Naive B cell (primary cell): ENCODE measurements at regions not wholly inside any gene's neighbourhood (a gene's known extent, or its start where the extent isn't known, plus 50 kb on each side); places are given as distances from the start of the nearest gene placed in this dataset.

Experiments used
- ATAC-seq, 2 donors: fragments of 150-1000 bp; cut with Tn5 transposase; 2 replicates each; pipeline ENCODE4 v1.10.0; 2021; ENCODE audit warnings: low read depth in 2 of 2, mild to moderate bottlenecking in 2 of 2, moderate library complexity in 2 of 2
- DNase-seq: peaks from one replicate; pipeline ENCODE4 v3.0.0; 2022
- H3K27ac Mint-ChIP-seq, 6 donors: one replicate each; pipeline ENCODE4 v1.8.0; 2020 to 2022; ENCODE audit warnings: mild to moderate bottlenecking in 6 of 6, mixed read lengths in 6 of 6, moderate library complexity in 5 of 6, inconsistent platforms in 2 of 6
- H3K27me3 Mint-ChIP-seq, 3 donors: one replicate each; pipeline ENCODE4 v1.8.0; 2021 to 2022; ENCODE audit warnings: mixed read lengths in 3 of 3, mild to moderate bottlenecking in 1 of 3
- H3K36me3 Mint-ChIP-seq, 2 donors: one replicate each; pipeline ENCODE4 v1.8.0; 2020 to 2022; ENCODE audit warnings: mixed read lengths in 2 of 2, inconsistent platforms in 1 of 2, mild to moderate bottlenecking in 1 of 2
- H3K4me1 Mint-ChIP-seq, 3 donors: one replicate each; pipeline ENCODE4 v1.8.0; 2020 to 2022; ENCODE audit warnings: mixed read lengths in 3 of 3, inconsistent platforms in 1 of 3, mild to moderate bottlenecking in 1 of 3, moderate library complexity in 1 of 3
- H3K4me3 Mint-ChIP-seq, 8 donors: one replicate each; pipeline ENCODE4 v1.8.0; 2020 to 2022; ENCODE audit warnings: mild to moderate bottlenecking in 8 of 8, mixed read lengths in 8 of 8, moderate library complexity in 8 of 8, inconsistent platforms in 2 of 8
- H3K9me3 Mint-ChIP-seq, 7 donors: one replicate each; pipeline ENCODE4 v1.8.0; 2020 to 2022; ENCODE audit warnings: mixed read lengths in 7 of 7, mild to moderate bottlenecking in 5 of 7, inconsistent platforms in 2 of 7, moderate library complexity in 1 of 7

DNA sequence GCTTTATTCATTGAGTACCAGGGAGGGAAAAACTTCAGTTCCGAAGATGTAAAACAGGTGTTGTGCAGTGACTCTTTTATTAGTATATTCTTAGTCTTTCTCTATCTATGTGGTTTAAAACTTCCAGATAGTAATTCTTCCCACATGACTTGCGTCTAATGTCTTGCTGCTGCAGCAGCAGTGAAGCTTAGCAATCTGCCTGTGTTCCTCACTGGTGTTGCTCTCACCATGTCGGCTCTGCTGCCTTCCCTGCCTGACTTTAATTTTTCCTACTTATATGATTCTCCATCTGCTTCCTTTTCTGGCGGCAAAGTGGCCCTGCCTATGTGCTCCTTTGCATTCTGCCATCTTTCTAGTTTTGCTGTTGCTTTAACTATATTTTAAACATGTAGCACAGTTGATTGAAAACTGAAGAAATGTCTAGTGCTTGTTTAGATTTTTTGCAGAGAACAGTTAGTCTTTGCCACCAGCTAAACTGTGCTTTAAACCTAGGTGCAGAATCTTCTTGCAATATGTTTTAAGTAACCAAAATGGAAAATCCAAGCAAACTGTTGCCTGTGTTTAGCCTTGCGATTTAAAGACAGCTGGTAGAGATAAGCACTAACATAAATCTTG is 1934.2 kb upstream of the IGFBP7 start:
- Mint-ChIP-seq H3K4me3 (no peak overlapping the region), H3K27me3 (no peaks in the 10 kb centered on the region), H3K36me3 (no peaks in the 10 kb centered on the region), H3K9me3 (peaks cover 0 to 8% (median 0%) of the 10 kb centered on the region in 7 donors), H3K4me1 (no peaks in the 10 kb centered on the region), H3K27ac (no peak overlapping the region)
- ATAC-seq (no peak), DNase-seq (no peak)

DNA sequence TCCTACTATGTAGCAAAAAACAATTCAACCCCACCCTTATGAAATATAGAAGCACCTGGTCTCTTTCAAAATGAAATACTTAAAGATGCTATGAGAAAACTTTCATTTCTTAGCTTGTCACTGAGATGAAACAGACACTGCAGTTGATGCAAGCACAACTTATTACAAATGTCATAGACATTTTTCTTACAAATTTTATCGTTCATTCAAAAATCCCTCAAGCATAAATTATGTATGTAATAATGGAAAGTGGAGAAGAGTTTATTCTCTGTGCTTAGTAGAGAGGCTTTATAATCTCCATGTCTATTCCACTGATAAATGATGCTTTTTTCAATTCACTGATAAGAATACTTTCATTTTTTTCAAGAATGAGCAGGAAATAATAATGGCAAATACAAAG is 1943.9 kb upstream of the IGFBP7 start:
- Mint-ChIP-seq H3K27ac (no peak overlapping the region), H3K4me3 (no peak overlapping the region), H3K9me3 (peaks cover 0 to 7% (median 3%) of the 10 kb centered on the region in 7 donors), H3K4me1 (no peaks in the 10 kb centered on the region), H3K36me3 (no peaks in the 10 kb centered on the region), H3K27me3 (no peaks in the 10 kb centered on the region)
- DNase-seq (no peak), ATAC-seq (no peak)

DNA sequence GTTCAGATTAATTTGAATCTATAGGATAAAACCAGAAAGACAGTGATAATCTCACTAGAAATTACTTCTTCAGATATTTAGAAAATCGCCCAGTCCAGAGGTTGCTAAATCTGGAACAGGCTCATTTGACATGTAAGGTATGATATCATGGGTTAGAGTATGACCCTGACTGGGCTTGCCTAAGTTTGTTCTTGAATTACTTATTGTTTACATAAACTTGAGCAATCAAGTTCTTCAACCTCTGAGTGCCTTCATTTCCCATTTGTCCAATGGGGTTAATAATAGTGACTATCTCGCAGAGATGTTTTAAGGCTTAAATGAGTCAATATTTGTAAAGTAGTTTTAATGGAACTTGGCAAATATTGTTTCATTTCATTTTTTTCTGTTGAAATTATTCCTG is 1947.6 kb upstream of the IGFBP7 start:
- Mint-ChIP-seq H3K9me3 (peaks cover 0 to 8% (median under 1%) of the 10 kb centered on the region in 7 donors), H3K4me1 (no peaks in the 10 kb centered on the region), H3K4me3 (no peak overlapping the region), H3K27me3 (no peaks in the 10 kb centered on the region), H3K27ac (no peak overlapping the region), H3K36me3 (no peaks in the 10 kb centered on the region)
- no peak for ATAC-seq
- DNase-seq: no peak

DNA sequence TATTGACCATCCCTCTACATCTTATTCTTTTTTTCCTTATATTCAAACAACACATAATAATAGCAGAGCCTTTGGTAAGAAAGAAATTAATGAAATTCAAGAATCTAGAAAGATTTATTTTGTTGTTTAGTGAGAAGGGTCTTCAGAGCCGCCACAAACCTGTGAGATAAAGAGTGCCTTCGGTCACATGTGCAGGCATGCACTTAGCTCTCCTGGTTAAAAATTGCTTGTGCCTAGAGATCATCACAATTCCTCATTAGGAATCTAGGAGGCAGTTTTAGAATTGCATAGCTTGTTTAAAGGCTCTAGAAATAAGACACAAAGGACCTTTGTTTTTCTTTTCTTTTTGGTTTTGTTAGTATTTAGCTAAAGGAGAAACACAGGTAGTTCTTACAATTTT is 1948.4 kb upstream of the IGFBP7 start:
- no peak for DNase-seq
- H3K27me3 Mint-ChIP-seq: no peaks in the 10 kb centered on the region
- H3K4me3 Mint-ChIP-seq: no peak overlapping the region
- peaks cover 0 to 8% (median 0%) of the 10 kb centered on the region in 7 donors for H3K9me3 Mint-ChIP-seq
- H3K4me1 Mint-ChIP-seq: no peaks in the 10 kb centered on the region
- H3K36me3 Mint-ChIP-seq: no peaks in the 10 kb centered on the region
- no peak overlapping the region for H3K27ac Mint-ChIP-seq
- no peak for ATAC-seq

DNA sequence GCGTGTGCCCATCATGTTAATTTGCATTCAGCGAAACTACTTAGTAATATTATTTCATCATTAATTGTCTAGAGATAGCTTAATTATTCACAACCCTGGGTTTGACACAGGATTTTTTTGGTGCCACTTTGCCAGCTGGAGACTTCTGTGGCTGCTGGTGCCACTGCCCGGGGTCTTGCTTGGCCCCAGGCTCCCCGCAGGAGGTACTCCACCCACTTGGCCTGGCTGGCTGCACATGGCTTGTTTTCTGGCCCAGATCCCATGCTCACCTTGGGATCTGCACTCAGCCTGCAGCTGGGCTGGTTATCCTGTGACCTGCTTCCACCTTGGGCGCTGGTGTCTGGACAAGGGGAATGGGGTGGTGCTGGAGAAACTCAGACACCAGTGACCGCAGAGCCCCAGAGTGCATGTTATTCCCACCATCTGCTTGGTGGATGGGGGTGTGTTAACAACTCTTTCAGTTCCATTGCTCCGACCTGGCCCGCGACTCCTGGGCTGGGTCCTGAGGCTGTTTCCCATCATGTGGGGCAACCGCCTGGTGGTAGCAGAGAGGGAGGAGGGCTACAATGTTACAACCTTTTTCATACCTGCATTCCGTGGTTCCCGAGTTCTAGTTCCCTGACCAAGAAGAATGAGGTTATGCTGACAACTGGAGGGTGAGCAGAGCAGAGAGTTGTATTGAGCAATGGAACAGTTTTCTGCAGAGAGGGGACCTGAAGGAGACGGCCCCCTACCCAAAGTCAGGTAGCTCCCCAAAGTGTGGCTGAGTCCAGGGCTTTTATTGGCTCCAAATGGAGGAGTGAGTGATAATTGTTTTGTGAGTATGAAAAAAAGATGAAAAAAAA is 1950.0 kb upstream of the IGFBP7 start:
- Mint-ChIP-seq H3K36me3 (no peaks in the 10 kb centered on the region), H3K4me1 (no peaks in the 10 kb centered on the region), H3K9me3 (peaks cover 0 to 13% (median 0%) of the 10 kb centered on the region in 7 donors), H3K4me3 (peak overlapping the region in 1 of 8 donors; percentile 32), H3K27ac (no peak overlapping the region), H3K27me3 (no peaks in the 10 kb centered on the region)
- DNase-seq (no peak), ATAC-seq (no peak)

DNA sequence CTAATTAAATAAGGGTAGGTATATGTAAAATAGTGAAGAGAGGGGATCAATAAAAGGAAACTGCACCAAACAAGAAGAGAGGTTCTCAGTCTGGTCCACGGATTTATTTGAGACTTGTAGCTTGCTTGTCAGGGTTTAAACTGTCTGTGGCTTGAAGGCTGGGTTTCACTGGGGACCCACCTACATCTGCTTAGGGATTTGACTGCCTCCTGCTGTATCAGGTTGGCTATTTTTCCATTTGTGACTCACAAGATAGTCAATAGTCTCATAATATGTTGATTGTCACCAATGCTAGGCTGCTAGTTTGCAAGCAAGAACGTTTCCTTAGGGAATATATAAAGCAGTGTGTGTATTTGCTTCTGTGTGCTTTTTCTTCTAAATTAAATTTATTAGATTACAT is 1950.7 kb upstream of the IGFBP7 start:
- ATAC-seq (no peak), DNase-seq (no peak)
- Mint-ChIP-seq H3K27ac (no peak overlapping the region), H3K27me3 (no peaks in the 10 kb centered on the region), H3K36me3 (no peaks in the 10 kb centered on the region), H3K9me3 (peaks cover 0 to 13% (median 0%) of the 10 kb centered on the region in 7 donors), H3K4me3 (no peak overlapping the region), H3K4me1 (no peaks in the 10 kb centered on the region)

DNA sequence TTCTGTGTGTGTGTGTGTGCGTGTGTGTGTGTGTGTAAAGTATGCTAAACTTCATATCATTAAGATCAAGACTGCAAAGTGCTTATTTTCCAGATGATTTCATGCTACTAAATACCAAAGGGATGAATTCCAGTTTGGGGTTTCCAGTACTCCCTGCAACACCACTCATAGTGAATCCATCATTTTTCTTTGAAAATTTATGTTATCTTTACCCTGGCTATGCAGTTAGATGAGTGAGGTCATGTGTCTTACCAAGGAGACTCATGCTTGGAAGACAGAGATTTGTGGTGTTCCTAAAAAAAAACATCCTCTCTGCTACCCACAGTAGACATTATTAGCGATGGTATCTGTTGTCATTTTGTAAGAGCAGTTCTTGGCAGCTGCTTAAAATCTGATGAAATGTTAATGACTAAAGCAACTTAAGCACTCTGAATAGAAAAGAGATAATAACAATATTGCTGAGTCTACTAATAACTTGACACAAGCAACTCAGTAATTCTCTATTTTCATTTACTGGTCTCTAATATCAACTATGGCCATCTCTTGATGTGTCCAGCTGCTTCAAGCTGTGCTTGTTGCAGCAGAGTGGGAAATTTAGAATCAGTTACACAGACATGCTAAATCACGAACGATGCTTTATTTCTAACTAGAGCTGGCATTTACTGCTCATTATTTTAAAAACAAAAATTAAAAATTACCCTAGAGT is 1953.0 kb upstream of the IGFBP7 start:
- Mint-ChIP-seq H3K36me3 (no peaks in the 10 kb centered on the region), H3K4me3 (no peak overlapping the region), H3K9me3 (peaks cover 0 to 13% (median 3%) of the 10 kb centered on the region in 7 donors), H3K27me3 (no peaks in the 10 kb centered on the region), H3K27ac (no peak overlapping the region), H3K4me1 (no peaks in the 10 kb centered on the region)
- DNase-seq (no peak), ATAC-seq (no peak)

DNA sequence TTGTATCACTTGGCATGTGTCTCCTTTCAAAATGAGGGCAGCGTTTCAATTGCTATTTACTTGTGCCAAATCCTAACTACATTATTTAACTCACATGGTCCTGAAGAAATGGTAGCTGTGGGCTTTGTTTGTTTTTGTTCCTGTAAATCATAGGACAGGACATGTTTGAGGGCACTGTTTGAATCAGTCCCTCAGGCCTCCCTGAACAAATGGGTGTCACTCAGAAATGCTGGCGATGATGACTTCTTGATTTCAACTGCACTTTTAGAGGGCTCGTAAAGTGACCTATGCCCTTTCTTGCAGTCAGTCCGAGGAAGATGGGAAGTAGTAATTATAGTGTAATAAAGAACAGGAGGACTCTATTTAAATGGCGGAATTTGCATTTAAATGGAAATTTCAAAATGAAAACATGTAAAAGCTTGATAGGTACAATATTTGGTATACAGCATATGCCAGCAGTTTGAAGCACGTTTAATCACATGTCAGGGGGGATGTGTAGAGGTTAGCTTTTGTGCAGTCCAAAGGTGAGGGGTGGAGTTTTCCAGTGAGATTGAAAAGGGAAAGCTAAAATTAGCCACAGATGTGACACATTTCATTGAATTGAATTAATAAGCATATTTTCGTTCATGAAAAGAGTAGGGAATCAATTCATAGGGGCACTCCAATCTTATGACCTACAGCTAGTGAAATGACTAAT is 1958.7 kb upstream of the IGFBP7 start:
- DNase-seq (no peak), ATAC-seq (no peak)
- no peaks in the 10 kb centered on the region for H3K36me3 Mint-ChIP-seq
- H3K9me3 Mint-ChIP-seq: peaks cover 0 to 8% (median 3%) of the 10 kb centered on the region in 7 donors
- H3K4me3 Mint-ChIP-seq: no peak overlapping the region
- H3K27ac Mint-ChIP-seq: no peak overlapping the region
- no peaks in the 10 kb centered on the region for H3K27me3 Mint-ChIP-seq
- H3K4me1 Mint-ChIP-seq: no peaks in the 10 kb centered on the region

DNA sequence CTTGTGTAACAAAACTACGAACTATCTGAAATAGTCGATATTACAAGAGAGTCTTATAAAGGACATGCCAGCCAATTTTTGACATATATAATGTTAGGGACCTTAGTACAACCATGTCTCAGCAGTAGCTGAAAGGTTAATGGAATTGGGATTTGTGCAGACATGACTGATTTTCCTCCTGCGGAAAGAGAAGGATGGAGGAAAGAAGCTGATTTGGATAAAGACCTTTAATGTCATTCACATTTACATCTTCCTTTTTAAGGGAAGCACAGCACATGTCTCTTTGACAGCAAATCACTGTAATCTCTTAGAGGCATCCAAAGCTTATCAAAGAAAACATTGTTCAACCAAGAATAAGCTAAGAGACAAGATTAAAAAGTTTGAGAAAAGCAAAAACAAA is 1976.2 kb upstream of the IGFBP7 start:
- no peaks in the 10 kb centered on the region for H3K27me3 Mint-ChIP-seq
- H3K27ac Mint-ChIP-seq: no peak overlapping the region
- ATAC-seq (no peak), DNase-seq (no peak)
- H3K4me1 Mint-ChIP-seq: no peaks in the 10 kb centered on the region
- H3K9me3 Mint-ChIP-seq: peaks cover 0 to 4% (median 1%) of the 10 kb centered on the region in 7 donors
- no peak overlapping the region for H3K4me3 Mint-ChIP-seq
- no peaks in the 10 kb centered on the region for H3K36me3 Mint-ChIP-seq

DNA sequence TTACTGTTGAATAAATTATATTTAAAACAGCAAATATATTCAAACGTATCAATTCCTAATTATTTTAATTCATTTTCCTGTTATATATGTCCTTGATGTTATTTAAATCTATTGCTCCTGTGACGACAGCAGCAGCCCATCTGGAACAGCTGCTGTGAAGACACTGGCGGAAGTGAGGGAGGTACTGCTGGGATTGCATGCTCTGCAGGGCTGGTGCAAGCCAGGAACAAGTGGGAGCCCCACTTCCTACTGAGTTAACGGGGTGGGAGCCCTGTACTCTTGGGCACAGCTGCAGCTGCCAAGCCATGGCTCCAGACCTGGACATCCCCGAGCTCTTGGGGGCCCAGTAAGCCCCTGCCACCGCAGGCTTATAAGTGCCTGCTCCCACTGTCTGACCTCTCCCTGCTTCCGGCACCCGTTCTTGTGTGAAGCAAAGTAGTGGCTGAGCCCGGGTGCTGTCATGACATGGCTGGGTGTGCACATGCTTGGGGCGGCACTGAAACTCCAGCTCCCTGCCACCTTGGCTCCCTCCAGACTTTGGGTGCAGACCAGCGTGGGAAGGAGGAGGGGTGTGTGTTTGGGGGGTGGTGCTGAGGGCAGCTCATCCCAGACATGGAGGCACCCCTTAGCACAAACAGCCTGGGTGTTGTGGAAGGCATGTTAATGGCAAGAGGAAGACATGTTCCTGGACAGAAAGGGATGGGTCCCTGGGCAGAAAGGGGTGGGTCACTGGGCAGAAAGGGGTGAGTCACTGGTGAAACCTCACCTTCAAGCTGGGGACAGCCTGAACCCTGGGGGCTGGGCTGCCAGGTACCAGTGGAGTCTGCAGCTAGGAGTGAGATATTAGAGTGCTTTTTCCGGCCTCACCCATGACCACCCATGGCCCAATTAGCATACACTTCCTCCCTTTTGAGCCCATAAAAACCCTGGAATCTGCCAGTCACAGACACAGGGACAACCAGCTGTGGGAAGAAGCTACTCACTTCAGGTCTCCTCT is 1981.3 kb upstream of the IGFBP7 start:
- ATAC-seq (no peak), DNase-seq (no peak)
- no peaks in the 10 kb centered on the region for H3K36me3 Mint-ChIP-seq
- H3K27me3 Mint-ChIP-seq: no peaks in the 10 kb centered on the region
- peaks cover 0 to 7% (median 0%) of the 10 kb centered on the region in 7 donors for H3K9me3 Mint-ChIP-seq
- H3K4me3 Mint-ChIP-seq: no peak overlapping the region
- peak overlapping the region in 1 of 6 donors; percentile 57 for H3K27ac Mint-ChIP-seq
- no peaks in the 10 kb centered on the region for H3K4me1 Mint-ChIP-seq

DNA sequence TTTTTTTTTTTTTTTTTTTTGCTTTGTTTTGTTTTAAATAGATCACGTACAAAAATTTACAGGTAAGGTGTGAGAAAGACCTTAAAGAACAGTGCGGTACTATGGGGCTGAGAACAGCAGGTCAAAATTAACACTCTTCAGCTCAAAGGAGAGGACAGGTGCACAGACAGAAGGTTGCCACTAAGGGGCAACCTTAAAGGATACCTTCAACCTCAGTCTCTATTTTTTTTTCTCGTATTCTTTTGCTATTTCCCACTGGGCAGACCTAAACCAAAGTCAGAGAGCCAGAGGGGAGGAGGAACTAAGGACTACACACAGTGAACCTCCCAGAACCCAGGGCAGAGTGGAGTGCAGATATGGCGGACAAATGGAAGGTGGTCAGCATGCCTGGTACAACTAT is 1984.3 kb upstream of the IGFBP7 start:
- no peaks in the 10 kb centered on the region for H3K27me3 Mint-ChIP-seq
- no peak overlapping the region for H3K4me3 Mint-ChIP-seq
- no peak for ATAC-seq
- H3K36me3 Mint-ChIP-seq: no peaks in the 10 kb centered on the region
- no peak overlapping the region for H3K27ac Mint-ChIP-seq
- no peak for DNase-seq
- H3K9me3 Mint-ChIP-seq: peaks cover 0 to 7% (median 0%) of the 10 kb centered on the region in 7 donors
- H3K4me1 Mint-ChIP-seq: no peaks in the 10 kb centered on the region

DNA sequence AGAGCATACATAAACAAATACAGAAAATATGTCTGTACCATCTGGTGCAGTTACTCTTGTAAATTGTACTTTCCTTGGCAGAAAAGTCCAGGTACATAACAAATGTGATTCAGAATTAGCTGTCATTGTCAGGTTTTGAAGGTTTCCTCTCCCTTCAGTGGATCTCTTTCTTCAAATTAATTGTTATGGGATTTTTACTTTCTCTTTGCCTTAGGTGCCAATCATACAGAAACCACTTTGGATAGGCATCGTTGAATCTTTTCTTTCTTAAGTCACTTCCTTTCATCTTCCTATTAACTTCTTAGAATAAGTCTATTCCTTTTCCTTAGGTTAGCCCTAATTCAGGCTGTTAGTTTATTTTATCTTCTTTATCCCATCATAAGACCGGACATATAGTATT is 1992.1 kb upstream of the IGFBP7 start:
- no peak for DNase-seq
- H3K9me3 Mint-ChIP-seq: peaks cover 0 to 8% (median 0%) of the 10 kb centered on the region in 7 donors

More for the DNA sequence above, 1992.1 kb upstream of the IGFBP7 start:
- Mint-ChIP-seq H3K27me3 (no peaks in the 10 kb centered on the region), H3K4me3 (no peak overlapping the region), H3K36me3 (no peaks in the 10 kb centered on the region), H3K4me1 (no peaks in the 10 kb centered on the region), H3K27ac (no peak overlapping the region)
- no peak for ATAC-seq
